SK-N-SH (cell line): ENCODE measurements at regions not wholly inside any gene's neighbourhood (a gene's known extent, or its start where the extent isn't known, plus 50 kb on each side); places are given as distances from the start of the nearest gene placed in this dataset.

Source experiments
- GABPA ChIP-seq: IDR thresholded peaks from 2 replicates; pipeline ENCODE4 v1.4.0; 2012; ENCODE audit warnings: low read depth, mild to moderate bottlenecking
- REST ChIP-seq: IDR thresholded peaks from 2 replicates; pipeline ENCODE4 v1.6.1; 2012; ENCODE audit warnings: mild to moderate bottlenecking, low read depth, low read length, moderate library complexity

DNA sequence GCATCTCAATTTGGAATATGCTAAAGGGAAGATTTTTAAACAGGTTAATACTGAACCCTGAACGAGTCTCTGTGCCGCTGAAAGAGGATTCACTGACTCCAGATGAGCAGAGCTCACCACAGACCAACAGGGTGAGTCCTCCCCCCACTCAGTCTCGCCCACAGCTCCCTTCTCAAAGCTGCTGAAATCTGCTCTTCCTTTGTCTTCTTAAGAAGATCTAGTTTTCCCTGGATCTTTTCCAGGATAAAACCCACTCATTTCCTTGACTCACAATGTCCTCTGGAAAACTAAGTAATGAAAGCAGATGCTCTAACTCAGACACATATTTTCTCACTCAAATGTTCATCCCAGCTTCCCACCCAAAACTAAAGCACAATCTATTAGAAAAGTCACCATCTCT lies 447.0 kb upstream of the PKN2 start:
- TF ChIP-seq GABPA, result no peak
- no peak for TF ChIP-seq REST
